Stimulated activated effector memory CD8-positive, alpha-beta T cell treated with anti-CD3 and anti-CD28 coated beads, Interleukin-12 subunit alpha, Interleukin-12 subunit beta, amount 100 ng/mL, for 72 hours (primary cell): ENCODE measurements at regions not wholly inside any gene's neighbourhood (a gene's known extent, or its start where the extent isn't known, plus 50 kb on each side); places are given as distances from the start of the nearest gene placed in this dataset.

Experiments
- ATAC-seq: fragments of 150-1000 bp; cut with Tn5 transposase; 2 replicates; pipeline ENCODE4 v1.10.0; 2021
- DNase-seq, 2 donors: peaks; one replicate each; pipeline ENCODE4 v3.0.0; 2021 to 2022; ENCODE audit warnings: low spot score in 2 of 2
- H3K27ac Mint-ChIP-seq: one replicate; pipeline ENCODE4 v1.8.0; 2022; ENCODE audit warnings: mild to moderate bottlenecking, mixed read lengths
- H3K36me3 Mint-ChIP-seq: one replicate; pipeline ENCODE4 v1.8.0; 2022; ENCODE audit warnings: mild to moderate bottlenecking, mixed read lengths
- H3K4me1 Mint-ChIP-seq: one replicate; pipeline ENCODE4 v1.8.0; 2022; ENCODE audit warnings: mixed read lengths
- H3K4me3 Mint-ChIP-seq: one replicate; pipeline ENCODE4 v1.8.0; 2022; ENCODE audit warnings: mild to moderate bottlenecking, mixed read lengths
- H3K9me3 Mint-ChIP-seq: one replicate; pipeline ENCODE4 v1.8.0; 2022; ENCODE audit warnings: mixed read lengths

DNA sequence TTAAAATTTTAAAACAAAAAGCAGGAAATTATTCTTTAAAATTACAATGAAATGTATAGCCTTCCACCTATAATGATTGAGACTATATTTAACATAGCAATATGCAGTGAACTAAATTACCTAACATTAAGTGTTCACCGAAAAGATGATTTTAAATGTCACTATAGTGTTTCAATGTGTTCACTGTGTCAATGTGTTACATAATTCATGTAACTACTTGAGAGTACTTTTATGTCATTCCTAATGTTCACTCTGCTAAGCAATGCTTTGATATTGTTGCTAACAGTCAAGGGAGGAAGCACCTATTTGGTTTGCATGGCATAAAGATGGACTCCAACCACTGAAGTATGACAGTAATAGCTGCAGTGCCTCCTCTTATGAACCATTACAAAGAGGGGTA is 629.8 kb upstream of the C9orf72 start:
- no peak overlapping the region for H3K27ac Mint-ChIP-seq
- no peaks in the 10 kb centered on the region for H3K36me3 Mint-ChIP-seq
- ATAC-seq (no peak), DNase-seq (no peak)
- H3K4me3 Mint-ChIP-seq, result no peak overlapping the region
- H3K4me1 Mint-ChIP-seq, result no peaks in the 10 kb centered on the region
- peaks cover 14% of the 10 kb centered on the region for H3K9me3 Mint-ChIP-seq

DNA sequence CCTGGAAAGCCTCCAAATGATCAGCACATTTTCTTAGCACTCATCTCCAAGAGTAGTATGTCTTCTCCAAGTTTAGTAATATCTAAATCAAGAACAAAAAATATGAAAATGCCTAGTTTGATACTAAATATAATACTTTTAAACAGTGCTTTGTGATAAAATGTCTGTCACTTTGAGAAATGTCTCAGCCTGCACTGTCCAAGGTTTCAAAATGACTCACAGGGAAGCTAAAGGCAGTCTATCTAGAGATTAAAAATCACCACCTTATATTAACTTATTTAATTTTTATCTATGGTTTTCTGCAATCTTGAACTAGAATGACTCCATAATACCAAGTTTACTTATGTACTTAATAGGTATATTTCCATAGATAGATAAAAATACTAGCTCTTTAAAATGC is 633.0 kb upstream of the C9orf72 start:
- ATAC-seq (no peak), DNase-seq (no peak)
- Mint-ChIP-seq H3K4me3 (no peak overlapping the region), H3K27ac (no peak overlapping the region), H3K9me3 (peaks cover 10% of the 10 kb centered on the region), H3K4me1 (no peaks in the 10 kb centered on the region), H3K36me3 (no peaks in the 10 kb centered on the region)

DNA sequence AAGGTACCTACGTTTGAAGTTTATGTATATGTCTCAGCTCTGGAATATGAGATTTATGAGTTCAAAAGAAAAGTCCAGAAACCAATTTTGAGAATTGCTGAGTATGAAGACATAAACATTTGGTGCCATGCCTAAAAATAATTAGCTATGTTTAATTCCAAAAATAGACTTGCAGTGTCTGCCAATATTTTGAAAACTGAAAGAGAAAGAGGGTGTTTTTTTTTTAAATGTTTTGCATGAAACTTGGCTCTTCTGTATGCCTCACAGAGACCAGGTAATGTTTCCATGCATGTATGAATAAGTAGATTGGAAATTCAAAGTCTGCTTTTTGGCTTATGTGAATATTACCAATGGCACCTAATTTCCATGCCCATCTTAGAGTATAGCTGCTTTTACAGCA is 634.4 kb upstream of the C9orf72 start:
- no peak for ATAC-seq
- no peak for DNase-seq
- no peaks in the 10 kb centered on the region for H3K4me1 Mint-ChIP-seq
- no peak overlapping the region for H3K27ac Mint-ChIP-seq
- no peak overlapping the region for H3K4me3 Mint-ChIP-seq
- no peaks in the 10 kb centered on the region for H3K36me3 Mint-ChIP-seq
- peaks cover 7% of the 10 kb centered on the region for H3K9me3 Mint-ChIP-seq

DNA sequence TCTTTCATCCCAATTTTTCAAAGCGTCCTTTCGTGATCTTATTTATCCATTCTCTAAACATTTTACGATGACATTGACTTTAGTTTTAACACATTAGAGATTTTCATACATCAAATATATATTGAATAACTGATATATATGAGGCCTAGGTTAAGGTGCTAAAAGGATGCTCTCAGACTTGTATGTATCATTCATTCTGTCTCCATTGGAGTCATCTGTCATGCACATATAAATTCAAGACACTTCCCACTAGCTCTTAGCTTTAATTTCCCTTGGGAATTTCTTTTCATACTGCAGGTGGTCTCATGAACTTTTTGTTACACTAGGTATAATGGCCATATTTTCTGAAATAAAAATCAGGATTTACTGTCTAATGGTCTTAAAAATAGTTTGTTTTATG is 635.8 kb upstream of the C9orf72 start:
- no peak for DNase-seq
- Mint-ChIP-seq H3K4me3 (no peak overlapping the region), H3K4me1 (no peaks in the 10 kb centered on the region), H3K9me3 (peaks cover 4% of the 10 kb centered on the region), H3K27ac (no peak overlapping the region), H3K36me3 (no peaks in the 10 kb centered on the region)
- ATAC-seq, result no peak

DNA sequence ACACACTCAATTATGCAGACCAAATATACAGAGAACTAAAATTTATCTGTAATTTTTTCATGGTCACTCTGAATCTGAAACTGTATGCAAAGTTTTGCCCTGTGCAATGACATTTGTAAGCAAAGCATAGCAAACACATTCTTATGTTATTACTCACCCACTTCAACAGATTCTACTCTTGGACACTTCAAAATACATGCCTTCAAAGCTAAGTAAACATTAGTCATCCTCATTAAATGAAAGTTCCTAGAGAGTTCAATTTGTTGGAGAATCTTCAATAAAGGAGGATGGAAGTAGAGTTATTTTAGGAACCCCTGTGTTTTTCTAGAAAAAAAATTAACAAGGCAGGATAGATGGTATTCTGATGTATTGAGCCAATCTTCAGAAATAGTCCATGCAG is 639.7 kb upstream of the C9orf72 start:
- no peak overlapping the region for H3K4me3 Mint-ChIP-seq
- no peak overlapping the region for H3K27ac Mint-ChIP-seq
- no peaks in the 10 kb centered on the region for H3K4me1 Mint-ChIP-seq
- no peak for ATAC-seq
- no peak for DNase-seq
- H3K9me3 Mint-ChIP-seq, result peaks cover 6% of the 10 kb centered on the region
- H3K36me3 Mint-ChIP-seq, result no peaks in the 10 kb centered on the region

DNA sequence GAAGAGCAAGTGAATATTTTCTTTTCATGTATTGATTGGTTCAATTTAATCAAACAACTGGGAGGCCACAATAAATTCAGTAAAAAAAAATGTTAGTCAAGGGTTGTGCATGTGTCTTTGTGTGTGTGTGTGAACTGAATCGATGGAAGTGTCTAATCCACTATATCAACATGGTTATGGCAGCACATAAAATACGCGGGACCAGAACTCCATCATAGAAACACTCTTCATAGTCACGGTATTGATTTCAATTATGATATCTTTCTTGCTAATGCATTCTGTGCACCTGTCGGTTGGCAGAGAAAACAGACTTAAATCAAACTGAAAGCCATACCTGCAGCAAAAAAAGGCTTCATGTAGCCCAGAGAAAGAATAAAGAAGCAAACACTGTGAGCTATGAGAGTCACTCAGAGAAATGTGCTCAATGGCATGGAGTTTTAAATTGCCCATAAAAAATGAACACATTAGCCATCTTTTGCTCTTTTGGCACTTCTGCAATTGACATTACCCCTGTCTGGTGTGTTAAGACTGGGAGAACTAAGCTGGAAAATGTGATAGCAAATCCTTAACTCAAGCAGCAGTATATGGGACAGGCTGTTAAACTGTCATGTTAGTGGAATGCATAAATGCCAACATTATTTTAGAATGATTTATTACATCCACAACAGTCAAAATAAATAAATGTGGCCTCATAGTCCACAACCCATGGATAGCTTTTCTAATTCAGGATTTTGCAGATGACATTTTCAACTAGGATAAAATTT is 642.4 kb upstream of the C9orf72 start:
- DNase-seq (no peak), ATAC-seq (no peak)
- peaks cover 9% of the 10 kb centered on the region for H3K9me3 Mint-ChIP-seq
- H3K4me1 Mint-ChIP-seq, result no peaks in the 10 kb centered on the region
- no peak overlapping the region for H3K4me3 Mint-ChIP-seq
- H3K27ac Mint-ChIP-seq, result no peak overlapping the region
- H3K36me3 Mint-ChIP-seq, result no peaks in the 10 kb centered on the region

DNA sequence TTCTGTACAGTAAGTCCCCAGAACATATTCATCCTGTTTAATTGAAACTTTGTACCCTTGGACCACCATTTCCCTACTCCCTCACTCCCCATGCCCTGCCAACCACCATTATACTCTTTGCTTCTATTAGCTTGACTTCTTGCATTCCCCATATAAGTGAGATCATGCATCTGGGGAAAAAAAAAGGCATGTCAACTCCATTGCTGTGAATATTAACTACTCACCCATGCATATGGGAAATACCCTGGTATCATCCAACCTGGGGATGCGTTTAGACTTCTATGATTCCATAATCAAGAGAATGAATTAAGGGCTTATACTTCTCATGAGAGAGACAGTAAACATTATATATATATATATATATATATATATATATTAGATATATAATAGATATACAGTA is 659.4 kb upstream of the C9orf72 start:
- no peak for ATAC-seq
- Mint-ChIP-seq H3K4me3 (no peak overlapping the region), H3K27ac (no peak overlapping the region), H3K36me3 (no peaks in the 10 kb centered on the region), H3K4me1 (no peaks in the 10 kb centered on the region), H3K9me3 (peaks cover 13% of the 10 kb centered on the region)
- no peak for DNase-seq

DNA sequence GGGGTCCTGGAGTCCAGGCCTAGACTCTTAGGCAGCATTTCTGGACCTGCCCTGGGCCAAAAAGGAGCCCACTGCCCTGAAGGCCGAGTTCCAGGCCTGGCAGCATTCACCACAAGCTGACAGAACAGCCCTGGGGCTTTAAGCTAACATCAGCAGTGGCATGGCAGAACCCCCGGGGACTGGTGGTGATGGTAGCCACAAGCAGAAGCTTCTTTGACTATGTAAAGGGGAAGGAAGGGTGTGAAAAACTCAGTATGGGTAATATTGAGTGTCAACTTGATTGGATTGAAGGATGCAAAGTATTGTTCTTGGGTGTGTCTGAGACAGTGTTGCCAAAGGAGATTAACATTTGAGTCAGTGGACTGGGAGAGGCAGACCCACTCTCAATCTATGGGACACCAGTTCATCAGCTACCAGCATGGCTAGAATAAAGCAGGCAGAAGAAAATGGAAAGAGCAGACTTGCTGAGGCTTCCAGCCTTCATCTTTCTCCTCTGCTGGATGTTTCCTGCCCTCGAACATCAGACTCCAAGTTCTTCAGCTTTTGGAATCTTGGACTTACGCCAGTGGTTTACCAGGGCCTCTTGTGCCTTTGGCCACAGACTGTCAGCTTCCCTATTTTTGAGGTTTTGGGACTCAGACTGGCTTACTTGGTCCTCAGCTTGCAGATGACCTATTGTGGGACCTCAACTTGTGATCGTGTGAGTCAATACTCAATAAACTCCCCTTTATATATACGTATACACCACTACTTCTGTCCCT is 661.0 kb upstream of the C9orf72 start:
- no peak for DNase-seq
- Mint-ChIP-seq H3K9me3 (peaks cover 22% of the 10 kb centered on the region), H3K36me3 (no peaks in the 10 kb centered on the region), H3K27ac (no peak overlapping the region), H3K4me1 (no peaks in the 10 kb centered on the region), H3K4me3 (no peak overlapping the region)
- ATAC-seq, result no peak

DNA sequence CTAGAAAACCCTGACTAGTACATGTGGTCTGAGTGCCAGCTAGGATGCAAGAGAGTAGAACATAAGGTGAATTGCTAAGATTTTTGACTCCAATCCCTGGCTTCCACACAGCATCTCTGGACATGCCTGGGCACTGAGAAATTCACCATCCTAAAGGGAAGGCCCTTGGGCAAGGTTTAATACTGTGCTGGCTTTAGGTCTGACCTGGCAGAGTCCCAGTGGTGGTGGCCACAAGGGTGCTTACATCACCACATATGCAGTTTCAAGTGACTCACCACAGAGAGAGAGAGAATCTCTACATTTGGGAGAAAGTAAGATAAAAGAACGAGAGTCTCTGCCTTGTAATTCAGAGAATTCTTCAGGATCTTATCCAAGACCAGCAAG is 661.6 kb upstream of the C9orf72 start:
- no peak overlapping the region for H3K27ac Mint-ChIP-seq
- ATAC-seq (no peak), DNase-seq (no peak)
- no peak overlapping the region for H3K4me3 Mint-ChIP-seq
- H3K36me3 Mint-ChIP-seq, result no peaks in the 10 kb centered on the region
- H3K9me3 Mint-ChIP-seq, result peaks cover 22% of the 10 kb centered on the region
- H3K4me1 Mint-ChIP-seq, result no peaks in the 10 kb centered on the region

DNA sequence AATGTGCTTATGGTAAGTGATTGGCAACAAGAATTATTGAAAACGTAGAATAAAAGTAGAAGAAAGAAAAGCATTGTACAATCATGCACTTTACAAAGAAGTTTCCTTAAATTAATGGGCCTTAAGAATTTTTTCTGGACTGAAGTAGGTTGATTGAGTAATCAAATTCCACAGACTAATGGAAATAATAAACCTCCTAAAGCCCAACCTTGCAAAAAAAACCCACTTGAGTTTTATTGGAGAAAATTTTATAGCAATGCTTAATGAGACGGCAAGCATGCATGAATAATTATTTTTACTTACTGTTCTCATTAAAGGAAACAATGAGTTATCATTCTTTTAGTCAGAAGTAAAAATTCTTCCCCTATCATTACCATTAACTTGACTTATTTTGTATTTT is 676.1 kb upstream of the C9orf72 start:
- ATAC-seq, result no peak
- H3K4me1 Mint-ChIP-seq, result no peaks in the 10 kb centered on the region
- no peak overlapping the region for H3K4me3 Mint-ChIP-seq
- peaks cover 11% of the 10 kb centered on the region for H3K9me3 Mint-ChIP-seq
- H3K36me3 Mint-ChIP-seq, result no peaks in the 10 kb centered on the region
- no peak for DNase-seq
- no peak overlapping the region for H3K27ac Mint-ChIP-seq

DNA sequence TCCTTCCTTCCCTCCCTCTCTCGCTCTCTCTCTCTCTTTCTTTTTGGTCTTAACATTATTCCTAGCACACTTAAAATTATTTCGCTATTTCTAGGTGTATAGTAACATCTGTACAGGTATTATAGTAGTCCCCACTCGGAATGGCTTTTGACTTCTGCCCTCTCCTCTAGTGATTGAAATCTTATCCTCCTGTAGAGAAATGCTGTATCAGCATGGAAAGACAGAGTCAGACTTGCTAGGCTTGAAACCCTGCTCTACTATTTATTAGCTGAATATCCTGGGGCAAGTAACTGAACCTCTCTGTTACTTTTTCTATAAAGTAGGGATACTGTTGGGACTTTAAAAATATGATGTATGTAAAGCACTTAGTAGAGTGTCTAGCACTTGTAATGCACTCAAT is 681.9 kb upstream of the C9orf72 start:
- ATAC-seq, result no peak
- peaks cover 6% of the 10 kb centered on the region for H3K9me3 Mint-ChIP-seq
- no peaks in the 10 kb centered on the region for H3K4me1 Mint-ChIP-seq
- no peaks in the 10 kb centered on the region for H3K36me3 Mint-ChIP-seq
- DNase-seq, result no peak
- no peak overlapping the region for H3K27ac Mint-ChIP-seq
- H3K4me3 Mint-ChIP-seq, result no peak overlapping the region

DNA sequence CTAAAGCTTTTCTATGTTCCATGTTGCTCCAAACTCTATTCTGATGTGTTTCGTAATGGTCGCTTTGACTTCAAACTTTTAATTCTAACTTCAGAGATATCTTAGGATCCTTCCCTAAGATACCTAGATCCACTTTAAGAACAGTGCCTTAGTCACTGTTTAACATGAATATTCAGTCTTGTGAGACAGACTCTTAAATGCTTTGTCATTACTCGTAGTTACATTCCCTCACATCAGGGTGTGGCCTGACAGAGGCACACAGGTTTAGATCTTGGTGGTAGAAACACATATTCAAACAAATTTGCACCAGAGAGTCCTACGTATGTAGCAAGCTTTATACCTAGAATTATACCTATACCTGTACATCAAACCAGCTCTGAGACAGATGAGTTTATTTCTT is 687.0 kb upstream of the C9orf72 start:
- H3K4me3 Mint-ChIP-seq, result no peak overlapping the region
- peaks cover 7% of the 10 kb centered on the region for H3K9me3 Mint-ChIP-seq
- no peak overlapping the region for H3K27ac Mint-ChIP-seq
- DNase-seq (no peak), ATAC-seq (no peak)
- no peaks in the 10 kb centered on the region for H3K4me1 Mint-ChIP-seq
- no peaks in the 10 kb centered on the region for H3K36me3 Mint-ChIP-seq

DNA sequence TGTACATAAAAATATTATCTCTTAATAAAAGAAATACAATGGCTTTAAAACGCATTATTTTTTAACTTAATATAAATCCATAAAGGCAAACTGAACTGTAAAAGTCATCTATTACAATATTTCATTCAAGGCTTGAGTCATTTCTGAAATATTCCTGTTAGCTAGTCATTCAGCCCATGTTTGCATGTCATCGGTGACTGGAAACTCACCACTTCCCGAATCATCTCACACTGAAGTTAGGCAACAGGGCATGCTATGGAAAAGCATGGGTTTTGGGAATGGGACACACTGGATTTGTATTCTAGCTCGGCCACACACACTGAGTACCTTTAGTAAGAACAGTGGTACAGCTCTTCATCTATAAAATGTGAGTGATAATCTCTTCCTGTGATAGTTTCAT is 691.1 kb upstream of the C9orf72 start:
- Mint-ChIP-seq H3K4me3 (no peak overlapping the region), H3K4me1 (no peaks in the 10 kb centered on the region), H3K27ac (no peak overlapping the region), H3K9me3 (peaks cover 9% of the 10 kb centered on the region), H3K36me3 (no peaks in the 10 kb centered on the region)
- ATAC-seq (no peak), DNase-seq (no peak)

DNA sequence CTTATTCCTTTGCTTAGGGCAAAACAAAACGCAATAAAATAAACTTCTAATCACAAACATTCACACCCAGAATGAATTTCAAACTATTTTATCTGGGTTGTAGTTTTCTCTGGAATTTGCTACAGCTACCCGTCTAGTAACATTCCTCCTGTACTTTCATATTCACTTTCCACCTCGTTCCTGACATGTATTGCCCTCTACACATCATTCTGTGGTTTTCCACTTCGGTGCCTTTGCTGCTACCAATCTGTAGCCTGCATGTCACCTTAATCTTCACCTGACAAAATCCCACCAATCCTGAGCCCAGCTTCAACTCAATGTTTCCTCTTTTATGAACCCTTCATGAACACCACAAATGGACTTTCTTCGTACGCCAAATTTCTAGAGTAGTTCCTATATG is 694.1 kb upstream of the C9orf72 start:
- H3K27ac Mint-ChIP-seq, result no peak overlapping the region
- H3K36me3 Mint-ChIP-seq, result no peaks in the 10 kb centered on the region
- H3K4me1 Mint-ChIP-seq, result no peaks in the 10 kb centered on the region
- H3K4me3 Mint-ChIP-seq, result no peak overlapping the region
- no peak for DNase-seq
- ATAC-seq, result no peak
- H3K9me3 Mint-ChIP-seq, result peaks cover 9% of the 10 kb centered on the region

DNA sequence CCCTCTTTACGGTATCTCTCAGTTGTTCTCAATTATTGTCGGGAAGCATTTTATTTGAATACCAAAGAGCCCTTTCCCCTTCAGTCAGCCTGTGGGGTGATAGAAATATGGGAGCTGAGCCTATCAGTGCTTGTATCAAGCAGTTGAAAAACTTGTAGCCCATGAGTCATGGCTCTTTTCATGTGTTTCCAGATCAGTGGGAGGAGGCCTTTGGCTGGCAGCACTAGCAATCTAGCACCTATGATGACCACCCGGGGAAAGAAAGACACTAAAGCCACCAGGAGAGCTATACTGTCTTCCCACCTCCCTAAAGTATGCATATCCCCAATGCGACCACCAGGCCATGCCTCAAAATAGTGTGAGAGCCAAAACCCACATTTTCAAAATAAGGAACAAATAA is 696.9 kb upstream of the C9orf72 start:
- ATAC-seq (no peak), DNase-seq (no peak)
- Mint-ChIP-seq H3K9me3 (peaks cover 13% of the 10 kb centered on the region), H3K4me3 (no peak overlapping the region), H3K36me3 (no peaks in the 10 kb centered on the region), H3K4me1 (no peaks in the 10 kb centered on the region), H3K27ac (no peak overlapping the region)

DNA sequence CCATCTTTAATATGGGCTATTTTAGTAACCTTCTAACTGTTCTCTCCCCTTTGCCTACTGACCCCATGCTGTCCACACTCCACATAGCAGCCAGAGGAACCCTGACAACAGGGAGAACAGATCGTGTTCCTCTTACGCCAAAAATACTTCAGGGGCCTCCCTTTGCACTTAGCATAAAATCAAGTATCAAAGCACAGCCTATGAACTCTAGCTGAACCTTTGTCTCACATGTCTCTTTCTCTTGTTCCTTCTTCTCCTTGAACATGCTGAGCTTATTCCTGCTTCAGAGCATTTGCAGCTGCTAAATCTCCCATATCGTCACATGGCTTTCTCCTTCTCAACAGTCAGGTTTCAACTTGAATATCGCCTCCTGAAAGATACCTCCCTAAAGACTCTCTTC is 698.8 kb upstream of the C9orf72 start:
- H3K27ac Mint-ChIP-seq, result no peak overlapping the region
- no peak overlapping the region for H3K4me3 Mint-ChIP-seq
- peaks cover 19% of the 10 kb centered on the region for H3K9me3 Mint-ChIP-seq
- DNase-seq (no peak), ATAC-seq (no peak)
- no peaks in the 10 kb centered on the region for H3K4me1 Mint-ChIP-seq
- no peaks in the 10 kb centered on the region for H3K36me3 Mint-ChIP-seq
